HCT116 (cell line): ENCODE measurements at regions not wholly inside any gene's neighbourhood (a gene's known extent, or its start where the extent isn't known, plus 50 kb on each side); places are given as distances from the start of the nearest gene placed in this dataset.

Experiments used
- JUND ChIP-seq: IDR thresholded peaks from 2 replicates; pipeline ENCODE4 v1.6.1; 2012
- POLR2A ChIP-seq: IDR thresholded peaks from 2 replicates; pipeline ENCODE4 v1.7.0; 2011; ENCODE audit warnings: borderline replicate concordance; ENCODE audit not compliant: insufficient read depth, insufficient read length; ENCODE audit errors: extremely low read depth
- POLR2AphosphoS5 ChIP-seq: IDR thresholded peaks from 2 replicates; pipeline ENCODE4 v1.6.1; 2011; ENCODE audit warnings: mild to moderate bottlenecking, low read depth, low read length, moderate library complexity
- TF ChIP-seq, protein P1 (sequence below), 3 experiments: fragments of 200-600 bp in 1 of 3; sonication (generic) in 1 of 3; IDR thresholded peaks in 2 of 3; conservative IDR thresholded peaks in 1 of 3; 2 replicates each; pipeline ENCODE4 v1.5.1; 2012 to 2017; ENCODE audit warnings: low read depth in 2 of 3, low read length in 2 of 3, antibody characterized with exemption in 1 of 3, borderline replicate concordance in 1 of 3, control low read depth in 1 of 3, mild to moderate bottlenecking in 1 of 3, mixed read lengths in 1 of 3, mixed run types in 1 of 3, moderate library complexity in 1 of 3; ENCODE audit not compliant: insufficient read depth in 1 of 3
- TF ChIP-seq, protein P2 (sequence below): IDR thresholded peaks from 2 replicates; pipeline ENCODE4 v1.6.1; 2012

GRCh38 chr3:106403371-106404145 lies 534.7 kb upstream of the CBLB start:
- no peak for TF ChIP-seq JUND
- TF ChIP-seq POLR2AphosphoS5, result no peak
- TF ChIP-seq, protein P1, sequence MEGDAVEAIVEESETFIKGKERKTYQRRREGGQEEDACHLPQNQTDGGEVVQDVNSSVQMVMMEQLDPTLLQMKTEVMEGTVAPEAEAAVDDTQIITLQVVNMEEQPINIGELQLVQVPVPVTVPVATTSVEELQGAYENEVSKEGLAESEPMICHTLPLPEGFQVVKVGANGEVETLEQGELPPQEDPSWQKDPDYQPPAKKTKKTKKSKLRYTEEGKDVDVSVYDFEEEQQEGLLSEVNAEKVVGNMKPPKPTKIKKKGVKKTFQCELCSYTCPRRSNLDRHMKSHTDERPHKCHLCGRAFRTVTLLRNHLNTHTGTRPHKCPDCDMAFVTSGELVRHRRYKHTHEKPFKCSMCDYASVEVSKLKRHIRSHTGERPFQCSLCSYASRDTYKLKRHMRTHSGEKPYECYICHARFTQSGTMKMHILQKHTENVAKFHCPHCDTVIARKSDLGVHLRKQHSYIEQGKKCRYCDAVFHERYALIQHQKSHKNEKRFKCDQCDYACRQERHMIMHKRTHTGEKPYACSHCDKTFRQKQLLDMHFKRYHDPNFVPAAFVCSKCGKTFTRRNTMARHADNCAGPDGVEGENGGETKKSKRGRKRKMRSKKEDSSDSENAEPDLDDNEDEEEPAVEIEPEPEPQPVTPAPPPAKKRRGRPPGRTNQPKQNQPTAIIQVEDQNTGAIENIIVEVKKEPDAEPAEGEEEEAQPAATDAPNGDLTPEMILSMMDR (IDR thresholded peaks at IDR 0.05 in 2 of 3, conservative IDR thresholded peaks at IDR 0.05 in 1 of 3; ENCODE audit: borderline replicate concordance in 1 of 3, insufficient read depth in 1 of 3, low read depth in 2 of 3, low read length in 2 of 3), result no peak
- TF ChIP-seq POLR2A, result no peak
- TF ChIP-seq, protein P2, sequence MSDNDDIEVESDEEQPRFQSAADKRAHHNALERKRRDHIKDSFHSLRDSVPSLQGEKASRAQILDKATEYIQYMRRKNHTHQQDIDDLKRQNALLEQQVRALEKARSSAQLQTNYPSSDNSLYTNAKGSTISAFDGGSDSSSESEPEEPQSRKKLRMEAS, result no peak
